Osteocyte (in vitro differentiated cells): ENCODE measurements at regions not wholly inside any gene's neighbourhood (a gene's known extent, or its start where the extent isn't known, plus 50 kb on each side); places are given as distances from the start of the nearest gene placed in this dataset.
A peak's percentile ranks its signal among the peaks of the same experiment; 100 is the strongest.

Source experiments
- DNase-seq: peaks from one replicate; pipeline ENCODE4 v3.0.0; 2021; ENCODE audit warnings: mixed read lengths; ENCODE audit not compliant: unreplicated experiment; ENCODE audit errors: extremely low spot score
- H3K27ac Mint-ChIP-seq: one replicate; pipeline ENCODE4 v1.8.0; 2021; ENCODE audit warnings: mild to moderate bottlenecking, mixed read lengths; ENCODE audit not compliant: unreplicated experiment
- H3K27me3 Mint-ChIP-seq: one replicate; pipeline ENCODE4 v1.8.0; 2021; ENCODE audit warnings: mixed read lengths; ENCODE audit not compliant: unreplicated experiment
- H3K36me3 Mint-ChIP-seq: one replicate; pipeline ENCODE4 v1.8.0; 2021; ENCODE audit warnings: mixed read lengths; ENCODE audit not compliant: unreplicated experiment
- H3K4me1 Mint-ChIP-seq: one replicate; pipeline ENCODE4 v1.8.0; 2021; ENCODE audit warnings: mixed read lengths; ENCODE audit not compliant: unreplicated experiment
- H3K4me3 Mint-ChIP-seq: one replicate; pipeline ENCODE4 v1.8.0; 2021; ENCODE audit warnings: mild to moderate bottlenecking, moderate library complexity, mixed read lengths; ENCODE audit not compliant: unreplicated experiment
- H3K9me3 Mint-ChIP-seq: one replicate; pipeline ENCODE4 v1.8.0; 2021; ENCODE audit warnings: mixed read lengths; ENCODE audit not compliant: unreplicated experiment
- CTCF ChIP-seq: fragments of 200-600 bp; sonication (generic); IDR thresholded peaks from 2 replicates; pipeline ENCODE4 v1.5.0; 2021; ENCODE audit warnings: antibody characterized with exemption, mild to moderate bottlenecking, moderate library complexity

DNA sequence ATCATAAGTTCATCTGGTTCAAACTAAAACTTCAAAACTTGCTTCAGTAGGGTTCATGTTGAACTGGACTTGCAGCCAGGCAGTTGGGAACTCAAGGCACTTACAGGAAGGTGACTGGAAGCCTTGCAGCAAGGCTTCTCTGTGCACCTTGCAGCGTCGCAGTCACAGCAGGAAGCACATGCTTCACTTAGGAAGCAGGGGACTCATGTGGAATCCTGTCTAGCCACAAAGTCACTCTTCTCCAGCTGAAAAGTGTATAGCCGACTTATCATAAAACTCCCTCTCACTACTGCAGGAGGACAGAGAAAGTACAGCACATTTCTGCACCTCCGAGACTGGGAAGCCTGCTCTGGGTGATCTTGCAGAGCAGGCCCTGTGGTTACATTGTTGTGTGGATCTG lies 114.0 kb upstream of the PRB2 start:
- DNase-seq, result no peak
- H3K36me3 Mint-ChIP-seq, result no peaks in the 10 kb centered on the region
- H3K4me1 Mint-ChIP-seq, result no peaks in the 10 kb centered on the region
- H3K27me3 Mint-ChIP-seq, result peaks cover 31% of the 10 kb centered on the region
- H3K4me3 Mint-ChIP-seq, result no peak overlapping the region
- no peak overlapping the region for H3K27ac Mint-ChIP-seq
- TF ChIP-seq CTCF, result no peak
- no peaks in the 10 kb centered on the region for H3K9me3 Mint-ChIP-seq

GRCh38 chr12:11510671-11511070 lies 115.3 kb upstream of the PRB2 start:
- Mint-ChIP-seq H3K36me3 (no peaks in the 10 kb centered on the region), H3K27ac (no peak overlapping the region), H3K4me1 (no peaks in the 10 kb centered on the region), H3K27me3 (peaks cover 33% of the 10 kb centered on the region), H3K4me3 (no peak overlapping the region), H3K9me3 (no peaks in the 10 kb centered on the region)
- TF ChIP-seq CTCF, result no peak
- DNase-seq, result no peak

GRCh38 chr12:11513288-11513687 lies 117.9 kb upstream of the PRB2 start:
- no peaks in the 10 kb centered on the region for H3K9me3 Mint-ChIP-seq
- H3K27ac Mint-ChIP-seq, result no peak overlapping the region
- H3K36me3 Mint-ChIP-seq, result no peaks in the 10 kb centered on the region
- DNase-seq, result peak; percentile 60
- H3K27me3 Mint-ChIP-seq, result peaks cover 40% of the 10 kb centered on the region
- H3K4me3 Mint-ChIP-seq, result no peak overlapping the region
- no peak for TF ChIP-seq CTCF
- no peaks in the 10 kb centered on the region for H3K4me1 Mint-ChIP-seq

GRCh38 chr12:11517080-11517479 lies 121.7 kb upstream of the PRB2 start:
- Mint-ChIP-seq H3K9me3 (no peaks in the 10 kb centered on the region), H3K4me3 (no peak overlapping the region), H3K36me3 (no peaks in the 10 kb centered on the region), H3K4me1 (no peaks in the 10 kb centered on the region), H3K27me3 (peaks cover 38% of the 10 kb centered on the region), H3K27ac (no peak overlapping the region)
- DNase-seq, result no peak
- TF ChIP-seq CTCF, result no peak

GRCh38 chr12:11524446-11524845 lies 125.0 kb upstream of the ETV6 start:
- Mint-ChIP-seq H3K27me3 (peaks cover 65% of the 10 kb centered on the region), H3K27ac (no peak overlapping the region), H3K36me3 (no peaks in the 10 kb centered on the region), H3K4me3 (no peak overlapping the region), H3K9me3 (no peaks in the 10 kb centered on the region), H3K4me1 (no peaks in the 10 kb centered on the region)
- TF ChIP-seq CTCF, result no peak
- no peak for DNase-seq
